Liver (tissue), 3 donors: ENCODE measurements at regions not wholly inside any gene's neighbourhood (a gene's known extent, or its start where the extent isn't known, plus 50 kb on each side); places are given as distances from the start of the nearest gene placed in this dataset.

Source experiments
- ATF3 ChIP-seq: IDR thresholded peaks from 2 replicates; pipeline ENCODE4 v1.6.1; 2016; ENCODE audit warnings: antibody characterized with exemption
- CTCF ChIP-seq: fragments of 150-350 bp; IDR thresholded peaks from 2 replicates; pipeline ENCODE4 v1.5.1; 2017; ENCODE audit warnings: improper control_type of control experiment, low read depth, low read length; ENCODE audit not compliant: missing input control
- EGR1 ChIP-seq, 2 donors: IDR thresholded peaks; 2 replicates each; pipeline ENCODE4 v1.6.1; 2016 to 2018; ENCODE audit warnings: antibody characterized with exemption in 2 of 2, low read depth in 2 of 2
- REST ChIP-seq: IDR thresholded peaks from 2 replicates; pipeline ENCODE4 v1.6.1; 2016; ENCODE audit warnings: antibody characterized with exemption, mild to moderate bottlenecking
- SP1 ChIP-seq: IDR thresholded peaks from 2 replicates; pipeline ENCODE4 v1.6.1; 2018; ENCODE audit warnings: antibody characterized with exemption, mild to moderate bottlenecking
- TAF1 ChIP-seq: conservative IDR thresholded peaks from 2 replicates; pipeline ENCODE4 v1.6.1; 2016; ENCODE audit warnings: antibody characterized with exemption, mild to moderate bottlenecking
- YY1 ChIP-seq: IDR thresholded peaks from 2 replicates; pipeline ENCODE4 v1.6.1; 2016; ENCODE audit warnings: antibody characterized with exemption, mild to moderate bottlenecking
- donor health status: healthy.
- donor health status: healthy.

GRCh38 chr6:14630016-14630415 lies 512.4 kb downstream of the CD83 start:
- TF ChIP-seq CTCF (no peak), REST (no peak), SP1 (no peak), TAF1 (no peak), YY1 (no peak), ATF3 (no peak), EGR1 (IDR thresholded peaks at IDR 0.05; ENCODE audit: low read depth in 2 of 2) (no peak)
